HG03196 (cell line): ENCODE measurements at regions not wholly inside any gene's neighbourhood (a gene's known extent, or its start where the extent isn't known, plus 50 kb on each side); places are given as distances from the start of the nearest gene placed in this dataset.
"Not testable (repeated sequence)": the region's sequence is repeated elsewhere in the genome, so short reads cannot be mapped to it uniquely, and the experiment has no call there.

Experiments
- ATAC-seq: cut with Tn5 transposase; IDR thresholded peaks from one replicate; pipeline ENCODE4 v1.9.1; 2021; ENCODE audit not compliant: unreplicated experiment

GRCh38 chr5:121064241-121064640 lies 600.1 kb downstream of the PRR16 start:
- ATAC-seq, result not testable (repeated sequence)

DNA sequence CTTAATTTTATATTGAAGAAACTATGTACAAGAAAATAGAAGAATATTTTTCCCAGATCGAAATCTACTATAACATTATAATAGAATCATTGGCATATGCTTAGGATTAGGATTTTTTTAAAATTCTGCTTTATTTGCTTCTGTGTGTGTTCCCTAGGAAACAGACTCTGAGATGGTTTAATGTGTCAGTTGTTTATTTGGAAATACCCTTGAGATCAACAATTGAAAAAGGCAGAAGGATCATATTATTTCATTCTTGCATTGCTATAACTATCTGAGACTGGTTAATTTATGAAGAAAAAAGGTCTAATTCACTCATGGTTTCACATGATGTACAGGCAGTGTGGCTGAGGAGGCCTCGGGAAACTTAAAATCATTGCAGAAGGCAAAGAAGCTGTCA lies 622.6 kb downstream of the PRR16 start:
- no peak for ATAC-seq

DNA sequence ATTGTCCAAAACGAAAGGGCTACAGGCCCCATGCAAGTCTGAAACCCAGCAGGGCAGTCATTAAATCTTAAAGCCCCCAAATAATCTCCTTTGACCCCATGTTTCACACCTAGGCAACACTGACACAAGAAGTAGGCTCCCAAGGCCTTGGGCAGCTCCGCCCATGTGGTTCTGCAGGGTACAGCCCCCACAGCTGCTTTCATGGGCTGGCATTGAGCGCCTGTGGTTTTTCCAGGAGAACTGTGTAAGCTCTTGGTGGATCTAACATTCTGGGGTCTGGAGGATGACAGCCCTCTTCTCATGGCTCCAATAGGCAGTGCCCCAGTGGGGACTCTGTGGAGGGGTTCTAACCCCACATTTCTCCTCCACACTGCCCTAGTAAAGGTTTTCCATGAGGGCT lies 623.5 kb downstream of the PRR16 start:
- ATAC-seq, result no peak

DNA sequence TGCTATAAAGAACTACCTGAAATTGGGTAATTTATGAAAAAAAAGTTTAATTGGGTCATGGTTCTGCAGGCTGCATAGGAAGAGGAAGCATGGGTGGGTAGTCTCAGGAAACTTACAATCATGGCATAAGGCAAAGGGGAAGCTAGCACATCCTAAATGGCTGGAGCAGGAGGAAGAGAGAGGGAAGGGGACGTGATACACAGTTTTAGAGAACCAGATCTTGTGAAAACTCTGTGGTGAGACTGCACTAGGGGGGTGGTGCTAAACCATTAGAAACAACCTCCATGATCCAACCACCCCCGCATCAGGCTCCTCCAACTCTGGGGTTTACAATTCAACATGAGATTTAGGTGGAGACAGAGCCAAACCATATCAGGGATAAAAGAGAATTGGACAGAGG lies 624.2 kb downstream of the PRR16 start:
- no peak for ATAC-seq

DNA sequence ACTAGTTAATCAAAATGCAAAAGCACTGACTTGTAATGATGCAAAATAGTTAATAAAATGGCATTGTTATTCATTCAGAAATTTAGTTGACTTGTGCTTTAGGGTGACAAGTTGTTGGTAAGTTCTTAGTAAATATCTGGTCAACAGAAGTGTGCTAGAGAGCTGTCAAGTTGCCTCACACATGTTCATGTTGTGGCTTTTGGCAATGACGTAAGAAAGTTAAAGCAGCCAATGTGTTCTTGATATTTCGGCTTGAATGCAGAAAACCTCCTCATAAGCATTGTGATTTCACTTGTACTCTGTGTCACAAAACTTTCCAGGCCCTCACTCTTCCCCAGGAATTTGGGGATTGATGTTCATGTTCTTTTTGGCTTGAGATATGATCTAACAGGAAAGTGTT lies 626.7 kb downstream of the PRR16 start:
- no peak for ATAC-seq

DNA sequence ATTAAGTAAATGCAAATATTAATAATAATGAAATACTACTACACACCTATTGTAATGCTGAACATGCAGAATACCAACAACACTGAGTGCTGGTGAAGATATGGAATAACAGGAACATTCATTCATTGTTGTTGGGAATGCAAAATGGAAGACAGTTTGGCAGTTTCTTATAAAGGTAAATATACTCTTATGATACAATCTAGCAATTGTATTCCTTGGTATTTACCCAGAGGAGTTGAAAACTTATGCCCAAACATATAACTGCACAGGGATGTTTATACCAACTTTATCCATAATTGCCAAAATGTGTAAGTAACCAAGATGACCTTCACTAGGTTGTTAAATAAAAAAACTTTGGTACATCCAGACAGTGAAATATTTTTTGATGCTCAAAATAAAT lies 636.8 kb downstream of the PRR16 start:
- no peak for ATAC-seq

DNA sequence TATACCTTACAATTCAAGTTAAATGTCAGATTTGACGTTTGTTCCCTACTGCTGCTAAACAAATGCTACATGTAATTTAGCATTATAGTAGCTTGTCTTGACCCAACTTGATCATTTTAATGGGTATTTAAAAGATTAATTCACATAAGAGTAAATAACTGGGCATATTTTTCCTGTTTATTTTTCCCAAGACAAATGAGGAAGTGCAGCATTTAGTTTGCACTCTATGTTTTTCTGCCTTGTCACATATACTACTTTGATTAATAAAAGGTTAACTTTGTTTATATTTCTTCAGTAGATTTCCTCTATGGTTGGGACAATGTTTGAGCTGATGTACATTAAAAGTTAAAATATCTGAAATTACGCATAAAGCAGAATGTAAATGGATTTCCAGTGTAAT lies 641.8 kb downstream of the PRR16 start:
- no peak for ATAC-seq

GRCh38 chr5:121106721-121107690 lies 642.9 kb downstream of the PRR16 start:
- ATAC-seq, result not testable (repeated sequence)

DNA sequence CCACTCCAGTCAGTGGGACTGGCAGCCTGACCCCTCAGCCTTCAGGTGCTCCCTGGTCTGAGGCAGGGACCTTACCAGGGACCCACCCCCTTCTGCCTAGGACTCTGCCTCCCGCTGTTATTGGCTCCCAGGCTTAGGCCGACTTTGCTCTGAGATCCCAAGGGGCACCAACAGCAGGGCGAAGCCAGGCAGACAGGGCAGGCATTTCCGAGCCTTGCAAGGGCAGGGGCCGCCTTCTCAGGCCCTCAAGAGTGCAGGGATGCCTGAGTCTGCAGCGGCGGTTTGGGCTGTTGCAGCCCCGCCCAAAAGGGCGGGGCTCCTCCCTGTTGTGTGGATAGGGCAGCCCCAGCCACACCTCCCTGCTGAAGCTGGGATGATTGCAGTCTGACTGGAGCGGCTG lies 644.6 kb downstream of the PRR16 start:
- ATAC-seq, result no peak

DNA sequence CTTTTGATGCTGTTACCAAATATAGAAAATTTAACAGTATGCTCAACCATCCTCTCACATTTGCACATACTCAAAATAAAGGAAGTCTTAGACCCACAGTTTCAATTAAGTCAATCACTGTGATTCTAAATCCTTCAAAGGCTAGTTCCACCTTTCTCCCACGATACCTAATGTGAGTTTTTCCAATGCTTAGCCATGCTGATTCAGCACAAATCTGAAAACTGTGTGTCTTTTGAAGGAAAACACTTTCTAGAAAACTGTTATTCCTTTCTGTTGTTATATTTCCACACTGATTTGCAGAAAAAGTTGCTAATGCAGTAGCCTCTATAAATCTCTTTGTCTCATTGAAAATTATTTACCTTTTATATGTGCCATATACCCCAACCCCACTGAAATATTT lies 645.7 kb downstream of the PRR16 start:
- no peak for ATAC-seq

- no peak for ATAC-seq
Measured at GRCh38 chr5:121121786-121122185, 657.7 kb downstream of the PRR16 start.

DNA sequence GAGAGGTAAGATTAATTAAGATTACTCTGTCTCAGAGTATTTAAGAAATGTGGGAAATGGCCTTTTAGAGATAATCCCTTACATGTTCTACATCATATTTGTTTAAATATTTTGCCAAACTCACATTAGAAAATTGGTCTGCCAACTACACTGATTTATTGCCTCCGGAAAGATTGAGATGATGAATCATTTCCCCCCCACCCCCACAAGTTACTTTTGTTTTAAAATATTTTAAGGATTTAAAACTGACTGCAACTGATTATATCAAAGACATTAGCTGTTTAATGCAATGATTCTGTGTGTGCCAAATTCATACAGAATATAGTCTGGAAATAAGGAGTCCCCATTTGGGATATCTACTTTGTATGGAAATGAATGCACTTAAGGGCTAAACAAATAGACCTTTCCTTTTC lies 674.4 kb downstream of the PRR16 start:
- no peak for ATAC-seq

GRCh38 chr5:121138952-121139351 lies 674.9 kb downstream of the PRR16 start:
- ATAC-seq, result no peak

- ATAC-seq, result no peak
Measured at GRCh38 chr5:121144764-121145163, 680.7 kb downstream of the PRR16 start.

DNA sequence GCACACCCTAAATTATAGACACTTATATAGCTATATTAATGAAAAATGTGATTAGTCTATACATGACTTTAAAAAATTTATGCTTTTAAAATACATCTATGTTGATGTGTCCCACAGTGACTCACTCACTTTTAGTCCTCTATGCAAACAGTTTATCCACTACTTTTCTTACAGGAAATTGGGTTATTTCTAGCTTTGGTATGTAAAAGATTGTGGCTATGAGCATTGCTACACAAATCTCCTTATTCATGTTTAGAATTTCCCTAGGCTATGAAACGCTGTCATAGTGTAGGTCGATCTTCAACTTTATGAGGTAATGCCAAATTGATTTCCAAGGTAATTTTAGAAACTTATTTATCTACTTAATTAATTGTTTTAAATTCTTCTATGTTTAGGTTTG lies 687.4 kb downstream of the PRR16 start:
- ATAC-seq, result no peak

GRCh38 chr5:121152411-121152810 lies 688.3 kb downstream of the PRR16 start:
- ATAC-seq, result no peak

GRCh38 chr5:121156565-121156964 lies 692.5 kb downstream of the PRR16 start:
- no peak for ATAC-seq

DNA sequence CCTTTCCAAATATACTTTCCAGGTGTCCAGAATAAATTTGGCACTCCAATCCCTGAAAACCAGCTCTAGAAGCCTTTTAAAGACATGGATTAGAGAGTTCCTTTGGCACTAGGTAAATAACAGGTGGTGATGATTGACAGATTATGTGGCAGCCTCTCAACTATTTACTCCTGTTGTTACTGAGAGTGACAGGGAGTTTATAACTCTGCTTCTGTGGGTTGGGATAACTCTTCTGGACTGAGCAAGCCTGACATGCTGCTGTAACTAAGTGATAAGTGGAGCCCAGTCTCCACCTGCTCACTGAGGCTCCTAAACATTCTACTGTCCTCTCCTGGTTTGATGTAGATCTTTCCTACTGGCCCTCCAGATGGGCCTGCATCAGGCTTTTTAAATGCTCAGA lies 693.2 kb upstream of the FTMT start:
- ATAC-seq, result no peak

GRCh38 chr5:121160591-121160990 lies 691.1 kb upstream of the FTMT start:
- ATAC-seq, result no peak

GRCh38 chr5:121164632-121165031 lies 687.0 kb upstream of the FTMT start:
- no peak for ATAC-seq

DNA sequence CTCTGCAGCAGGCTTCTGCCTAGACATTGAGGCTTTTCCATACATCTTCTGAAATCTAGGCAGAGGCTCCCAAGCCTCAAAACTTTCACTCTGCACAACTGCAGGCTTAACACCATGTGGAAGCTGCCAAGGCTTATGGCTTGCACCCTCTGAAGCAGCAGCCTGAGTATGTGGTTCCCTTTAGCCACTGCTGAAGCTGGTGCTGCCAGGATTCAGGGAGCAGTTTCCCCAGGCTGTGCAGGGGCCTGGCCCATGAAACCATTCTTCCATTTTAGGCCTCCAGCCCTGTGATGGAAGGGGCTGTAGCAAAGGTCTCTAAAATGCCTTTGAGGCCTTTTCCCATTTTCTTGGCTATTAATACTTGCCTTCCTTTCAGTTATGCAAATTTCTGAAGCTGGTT lies 680.3 kb upstream of the FTMT start:
- ATAC-seq, result no peak

DNA sequence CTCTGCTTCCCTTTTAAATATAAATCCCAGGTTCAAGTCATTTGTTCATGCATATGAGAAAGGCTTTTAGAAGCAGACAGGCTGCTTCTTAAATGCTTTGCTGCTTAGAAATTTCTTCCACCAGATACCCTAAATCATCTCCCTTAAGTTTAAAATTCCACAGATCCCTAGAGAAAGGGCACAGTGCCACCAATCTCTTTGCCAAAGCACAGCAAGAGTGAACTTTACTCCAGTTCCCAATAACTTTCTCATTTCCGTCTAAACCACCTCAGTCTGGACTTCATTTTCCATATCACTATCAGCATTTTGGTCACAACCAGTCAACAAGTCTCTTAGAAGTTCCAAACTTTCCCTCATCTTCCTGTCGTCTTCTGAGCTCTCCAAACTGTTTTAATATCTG lies 679.8 kb upstream of the FTMT start:
- no peak for ATAC-seq

DNA sequence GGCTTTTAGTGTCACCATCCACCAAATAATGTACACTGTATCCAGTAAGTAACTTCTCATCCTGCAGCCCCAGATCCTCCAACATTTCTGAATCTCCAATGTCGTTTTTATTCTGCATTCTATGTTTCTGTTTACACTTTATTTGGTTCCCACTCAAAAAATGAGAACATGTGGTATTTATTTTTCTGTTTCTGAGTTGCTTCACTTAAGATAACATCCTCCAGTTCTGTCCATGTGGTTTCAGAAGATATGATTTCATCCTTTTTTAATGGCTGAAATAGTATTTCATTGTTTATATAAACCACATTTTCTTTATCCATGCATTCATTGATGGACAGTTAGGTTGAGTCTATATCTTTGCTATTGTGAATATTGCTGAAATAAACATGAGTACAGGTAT lies 677.3 kb upstream of the FTMT start:
- no peak for ATAC-seq
